IPS-20b (cell line): ENCODE measurements at regions not wholly inside any gene's neighbourhood (a gene's known extent, or its start where the extent isn't known, plus 50 kb on each side); places are given as distances from the start of the nearest gene placed in this dataset.
"Not testable (repeated sequence)": the region's sequence is repeated elsewhere in the genome, so short reads cannot be mapped to it uniquely, and the experiment has no call there.

Experiments
- H3K27ac ChIP-seq: one replicate; pipeline ENCODE4 v1.5.1; 2013; ENCODE audit warnings: low read length
- H3K27me3 ChIP-seq: 2 replicates; pipeline ENCODE4 v1.6.1; 2013; ENCODE audit warnings: mild to moderate bottlenecking, low read length, inconsistent platforms; ENCODE audit not compliant: insufficient read depth
- H3K36me3 ChIP-seq: 2 replicates; pipeline ENCODE4 v1.6.1; 2013; ENCODE audit warnings: low read depth, mild to moderate bottlenecking, inconsistent platforms, low read length, moderate library complexity; ENCODE audit not compliant: insufficient read depth
- H3K4me1 ChIP-seq: 2 replicates; pipeline ENCODE4 v1.6.1; 2013; ENCODE audit warnings: mild to moderate bottlenecking, control low read depth, inconsistent platforms, low read length, moderate library complexity; ENCODE audit not compliant: insufficient read depth
- H3K4me3 ChIP-seq: 2 replicates; pipeline ENCODE4 v1.5.1; 2013; ENCODE audit warnings: mild to moderate bottlenecking, low read length, inconsistent platforms
- H3K9ac ChIP-seq: 2 replicates; pipeline ENCODE4 v1.6.1; 2013; ENCODE audit warnings: low read depth, mild to moderate bottlenecking, inconsistent platforms, low read length, moderate library complexity
- H3K9me3 ChIP-seq: 2 replicates; pipeline ENCODE4 v1.6.1; 2013; ENCODE audit warnings: mild to moderate bottlenecking, low read depth, low read length, inconsistent platforms; ENCODE audit not compliant: insufficient read depth

DNA sequence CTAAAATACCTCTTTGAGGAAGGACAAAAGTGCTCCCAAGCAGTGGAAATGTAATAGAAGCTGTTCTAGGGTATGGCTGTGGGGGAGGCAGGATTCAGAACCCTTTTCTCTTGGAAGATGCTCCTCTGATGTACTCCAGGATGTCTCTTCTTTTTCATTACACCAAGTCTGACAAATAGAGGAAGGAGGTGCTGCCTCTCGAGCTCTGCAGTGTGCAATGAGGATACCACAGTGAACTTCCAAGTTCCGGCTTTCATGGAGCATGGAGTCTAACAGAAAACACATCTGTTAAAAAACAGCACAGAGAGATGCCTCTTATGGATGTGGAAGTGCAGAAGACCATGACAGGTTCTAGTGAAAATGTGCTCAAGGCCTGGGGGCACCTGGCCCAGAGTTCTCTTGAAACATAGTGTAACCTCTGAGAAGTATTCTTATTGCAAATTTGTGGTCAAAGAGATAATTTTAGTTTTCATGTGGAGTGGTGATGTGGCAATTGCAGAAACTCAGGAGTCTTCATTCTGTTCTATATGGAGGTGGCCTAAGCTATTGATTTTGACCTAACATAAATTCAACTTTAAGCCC lies 362.0 kb upstream of the CITED2 start:
- H3K4me3 ChIP-seq, result no peak overlapping the region
- no peaks in the 10 kb centered on the region for H3K27me3 ChIP-seq
- no peak overlapping the region for H3K27ac ChIP-seq
- no peaks in the 10 kb centered on the region for H3K4me1 ChIP-seq
- H3K9ac ChIP-seq, result no peak overlapping the region
- no peaks in the 10 kb centered on the region for H3K9me3 ChIP-seq
- no peaks in the 10 kb centered on the region for H3K36me3 ChIP-seq

DNA sequence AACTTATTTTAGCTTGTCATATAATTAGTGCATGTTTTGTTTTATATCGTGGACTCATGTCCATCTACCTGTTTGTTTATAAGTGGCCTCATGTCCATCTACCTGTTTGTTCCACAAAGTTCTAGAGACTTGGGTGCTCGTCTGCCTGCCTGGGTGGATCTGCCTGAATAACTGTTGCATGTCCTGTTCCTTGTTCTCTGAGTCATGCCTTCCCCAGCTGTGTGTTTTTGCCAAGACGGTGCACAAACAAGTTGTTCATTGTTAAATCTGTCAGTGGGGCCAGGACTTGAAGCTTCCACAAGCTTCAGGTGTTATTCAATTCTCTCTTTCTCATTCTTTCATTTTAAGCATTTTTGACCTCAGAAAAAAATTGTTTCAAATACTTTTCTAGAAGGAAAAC lies 358.0 kb upstream of the CITED2 start:
- Histone ChIP-seq H3K36me3 (no peaks in the 10 kb centered on the region), H3K27me3 (no peaks in the 10 kb centered on the region), H3K4me3 (no peak overlapping the region), H3K9ac (no peak overlapping the region), H3K27ac (no peak overlapping the region), H3K4me1 (no peaks in the 10 kb centered on the region), H3K9me3 (no peaks in the 10 kb centered on the region)

DNA sequence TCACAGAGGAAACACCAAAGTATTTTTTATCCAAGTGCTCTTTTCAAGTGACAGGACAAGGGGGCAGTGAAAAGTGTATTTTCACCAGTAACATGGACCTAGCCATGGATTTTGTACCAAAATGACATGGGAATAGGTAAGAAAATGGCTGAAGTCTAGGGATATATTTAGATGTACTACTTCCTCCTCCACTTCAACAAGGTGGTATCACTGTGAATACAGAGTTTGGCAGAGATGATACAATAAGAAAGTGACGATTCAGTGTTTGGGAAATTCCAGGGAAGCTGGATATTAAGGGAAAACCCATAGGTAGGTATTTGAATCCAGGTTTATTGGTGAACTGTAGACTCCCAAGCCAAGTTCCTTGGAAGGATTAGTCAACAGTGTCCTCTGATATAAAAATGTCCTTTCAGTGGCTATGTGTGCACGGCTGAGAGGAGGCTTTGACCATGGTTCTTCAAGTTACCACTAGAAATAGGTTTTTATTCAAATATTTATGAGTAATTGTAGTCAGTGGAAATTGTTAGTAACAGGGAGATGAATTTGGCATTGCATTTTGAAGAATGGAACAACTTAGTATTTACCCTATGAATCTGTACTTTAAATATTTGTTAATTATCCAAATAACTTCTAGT lies 356.0 kb upstream of the CITED2 start:
- H3K27me3 ChIP-seq, result no peaks in the 10 kb centered on the region
- no peaks in the 10 kb centered on the region for H3K9me3 ChIP-seq
- no peak overlapping the region for H3K27ac ChIP-seq
- H3K36me3 ChIP-seq, result no peaks in the 10 kb centered on the region
- H3K4me1 ChIP-seq, result no peaks in the 10 kb centered on the region
- H3K9ac ChIP-seq, result no peak overlapping the region
- H3K4me3 ChIP-seq, result no peak overlapping the region

DNA sequence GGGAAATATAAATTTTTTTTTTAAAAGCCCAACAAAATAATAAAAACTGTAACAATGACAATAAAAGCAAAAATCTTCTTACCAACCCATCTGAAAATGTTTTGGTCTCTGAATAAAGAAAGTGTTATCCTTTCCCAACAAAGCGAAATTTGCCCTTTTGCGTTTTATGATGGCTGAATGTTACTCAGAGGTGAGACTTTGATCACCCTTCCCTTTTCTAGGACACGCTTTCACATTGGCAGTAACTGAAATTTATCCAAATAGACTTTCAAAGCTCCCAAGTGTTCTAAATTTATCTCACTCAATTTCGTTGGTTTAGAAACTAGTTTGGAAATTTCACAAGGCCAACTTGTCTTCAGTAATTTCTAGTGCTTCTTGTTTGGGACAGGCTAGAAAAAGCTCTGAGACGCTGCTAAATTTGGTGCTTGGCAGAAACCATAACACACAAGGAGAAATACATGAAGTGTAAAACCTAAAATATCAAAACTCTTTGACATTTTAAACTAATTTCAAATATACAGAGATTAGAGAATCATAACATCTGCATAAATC lies 354.5 kb upstream of the CITED2 start:
- H3K9ac ChIP-seq, result no peak overlapping the region
- no peak overlapping the region for H3K27ac ChIP-seq
- no peaks in the 10 kb centered on the region for H3K4me1 ChIP-seq
- no peak overlapping the region for H3K4me3 ChIP-seq
- no peaks in the 10 kb centered on the region for H3K9me3 ChIP-seq
- no peaks in the 10 kb centered on the region for H3K36me3 ChIP-seq
- H3K27me3 ChIP-seq, result no peaks in the 10 kb centered on the region

DNA sequence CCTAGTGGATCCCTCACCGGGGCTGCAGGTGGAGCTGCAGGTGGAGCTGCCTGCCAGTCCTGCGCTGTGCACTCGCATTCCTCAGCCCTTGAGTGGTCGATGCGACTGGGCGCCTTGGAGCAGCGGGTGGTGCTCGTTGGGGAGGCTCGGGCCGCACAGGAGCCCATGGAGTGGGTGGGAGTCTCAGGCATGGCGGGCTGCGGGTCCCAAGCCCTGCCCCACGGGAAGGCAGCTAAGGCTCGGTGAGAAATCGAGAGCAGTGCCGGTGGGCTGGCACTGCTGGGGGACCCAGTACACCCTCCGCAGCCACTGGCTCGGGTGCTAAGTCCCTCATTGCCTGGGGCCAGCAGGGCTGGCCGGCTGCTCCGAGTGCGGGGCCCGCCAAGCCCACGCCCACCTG lies 351.8 kb upstream of the CITED2 start:
- H3K4me1 ChIP-seq, H3K36me3 ChIP-seq, H3K27ac ChIP-seq, H3K27me3 ChIP-seq, H3K9ac ChIP-seq, H3K9me3 ChIP-seq, H3K4me3 ChIP-seq: not testable (repeated sequence)

DNA sequence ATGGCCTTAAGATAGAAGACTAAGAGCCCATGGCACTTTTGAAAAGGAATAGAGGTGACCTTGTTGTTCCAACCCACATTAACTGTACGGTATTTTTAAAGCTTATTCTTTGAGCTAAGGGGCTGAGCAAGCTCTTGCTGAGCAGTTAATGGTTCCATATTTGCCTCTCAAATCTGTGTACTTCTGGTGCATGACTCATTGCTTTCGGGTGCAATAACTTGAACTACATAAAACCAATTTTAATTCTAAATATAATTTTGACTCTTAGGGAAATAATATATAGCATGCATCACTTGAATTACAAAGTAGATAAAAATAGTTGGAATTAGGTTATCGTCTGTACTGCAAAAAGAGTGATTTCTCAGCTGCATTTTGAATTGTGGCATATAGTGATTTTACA lies 348.1 kb upstream of the CITED2 start:
- H3K4me1 ChIP-seq, result peaks cover 10% of the 10 kb centered on the region; the same call in 1 of the 2 replicates
- H3K36me3 ChIP-seq, result no peaks in the 10 kb centered on the region
- H3K27ac ChIP-seq, result no peak overlapping the region
- no peaks in the 10 kb centered on the region for H3K9me3 ChIP-seq
- H3K27me3 ChIP-seq, result no peaks in the 10 kb centered on the region
- no peak overlapping the region for H3K9ac ChIP-seq
- H3K4me3 ChIP-seq, result no peak overlapping the region

DNA sequence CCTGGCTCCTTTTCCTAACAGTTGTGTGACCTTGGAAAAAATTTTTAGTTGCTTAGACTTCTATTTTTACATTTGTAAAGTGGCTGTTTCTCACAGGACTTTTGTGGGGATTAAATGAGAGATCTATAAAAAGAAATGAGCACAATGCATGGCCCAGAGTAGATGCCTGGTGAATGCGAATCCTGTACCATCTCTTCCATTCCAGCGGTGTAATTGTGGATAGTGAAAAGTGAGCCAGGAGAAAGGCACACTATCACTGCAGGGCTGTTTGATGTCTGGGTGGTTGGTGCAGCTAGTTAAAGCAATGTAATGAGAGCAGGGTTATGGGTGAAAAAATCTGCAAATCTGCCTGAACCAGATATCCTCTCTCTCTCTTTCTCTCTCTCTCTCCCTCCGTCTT lies 347.5 kb upstream of the CITED2 start:
- Histone ChIP-seq H3K9ac (no peak overlapping the region), H3K27ac (no peak overlapping the region)

DNA sequence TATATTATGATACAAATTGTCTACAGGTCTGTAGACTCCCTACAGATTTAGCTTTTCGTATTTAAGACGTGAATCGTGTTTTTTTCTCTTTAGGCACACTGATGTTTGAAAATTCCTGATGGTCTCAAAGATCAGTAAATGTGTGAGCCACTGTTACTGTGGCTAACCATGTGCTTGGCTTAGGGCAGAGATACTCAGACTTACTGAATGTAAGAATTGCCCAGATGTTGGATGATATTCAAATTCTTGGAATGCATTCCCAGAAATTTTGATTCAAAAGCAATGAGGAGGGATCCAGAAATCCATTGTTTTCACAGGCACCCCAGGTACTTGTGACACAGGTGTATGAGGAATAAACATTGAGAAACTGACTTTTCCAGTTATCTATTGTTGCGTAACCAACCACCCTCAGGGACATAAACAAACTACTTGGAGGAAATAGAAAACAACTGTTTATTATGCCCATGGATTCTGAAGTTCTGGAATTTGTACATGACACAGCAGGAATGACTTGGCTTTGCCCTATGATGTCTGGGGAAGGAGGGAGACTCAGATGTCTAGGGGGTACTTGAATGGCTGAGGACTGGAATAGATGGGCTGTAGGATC lies 339.6 kb upstream of the CITED2 start:
- Histone ChIP-seq H3K27ac (no peak overlapping the region), H3K27me3 (no peaks in the 10 kb centered on the region), H3K36me3 (no peaks in the 10 kb centered on the region), H3K4me3 (no peak overlapping the region), H3K9me3 (no peaks in the 10 kb centered on the region), H3K9ac (no peak overlapping the region), H3K4me1 (0 out of 2 replicates have a peak, but pooled peaks cover 5% of the 10 kb centered on the region)

More for the DNA sequence above, 347.5 kb upstream of the CITED2 start:
- Histone ChIP-seq H3K9me3 (no peaks in the 10 kb centered on the region), H3K27me3 (no peaks in the 10 kb centered on the region), H3K4me3 (no peak overlapping the region), H3K36me3 (no peaks in the 10 kb centered on the region), H3K4me1 (peaks cover 10% of the 10 kb centered on the region; the same call in 1 of the 2 replicates)

DNA sequence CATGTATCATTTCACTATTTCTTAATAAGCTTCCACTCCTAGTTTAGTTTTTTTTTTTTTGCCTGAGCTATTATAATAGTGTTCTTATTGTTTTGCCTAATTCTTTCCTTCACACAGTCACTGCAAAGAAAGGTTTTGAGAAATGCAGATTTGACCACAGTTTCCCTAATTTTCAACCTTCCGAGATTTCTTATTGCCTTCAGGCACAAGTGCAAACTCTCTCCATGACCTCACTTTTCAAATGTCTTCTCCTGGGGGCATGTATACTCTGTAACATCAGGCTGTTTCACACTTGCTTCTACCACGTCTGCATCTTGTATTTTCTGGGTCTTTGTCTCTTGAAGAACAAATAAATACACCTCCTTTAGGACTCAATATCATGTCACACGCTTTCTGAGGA lies 339.0 kb upstream of the CITED2 start:
- no peaks in the 10 kb centered on the region for H3K27me3 ChIP-seq
- no peaks in the 10 kb centered on the region for H3K36me3 ChIP-seq
- H3K27ac ChIP-seq, result no peak overlapping the region
- no peaks in the 10 kb centered on the region for H3K9me3 ChIP-seq
- H3K4me1 ChIP-seq, result 0 out of 2 replicates have a peak, but pooled peaks cover 5% of the 10 kb centered on the region
- H3K4me3 ChIP-seq, result no peak overlapping the region
- H3K9ac ChIP-seq, result no peak overlapping the region

DNA sequence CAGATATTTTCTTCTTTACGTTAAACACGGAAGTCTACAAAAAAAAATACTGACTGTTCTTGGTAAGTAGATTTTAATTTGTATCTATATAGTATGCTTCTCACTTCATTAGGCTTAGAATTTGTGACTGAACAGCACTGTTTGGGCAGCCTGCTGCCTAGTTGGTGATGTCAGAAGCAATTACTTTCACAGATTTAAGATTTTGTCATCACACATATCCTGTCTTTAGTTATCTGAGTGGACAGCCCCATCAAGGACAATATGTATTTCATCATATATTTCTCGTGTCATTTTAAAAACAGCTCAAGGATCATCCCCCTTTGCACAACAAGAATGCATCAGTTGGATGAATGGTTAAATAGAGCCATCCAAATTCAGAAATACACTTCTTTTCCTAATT lies 338.4 kb upstream of the CITED2 start:
- Histone ChIP-seq H3K4me1 (0 out of 2 replicates have a peak, but pooled peaks cover 5% of the 10 kb centered on the region), H3K27me3 (no peaks in the 10 kb centered on the region), H3K9me3 (no peaks in the 10 kb centered on the region), H3K36me3 (no peaks in the 10 kb centered on the region), H3K4me3 (no peak overlapping the region), H3K27ac (no peak overlapping the region), H3K9ac (no peak overlapping the region)

DNA sequence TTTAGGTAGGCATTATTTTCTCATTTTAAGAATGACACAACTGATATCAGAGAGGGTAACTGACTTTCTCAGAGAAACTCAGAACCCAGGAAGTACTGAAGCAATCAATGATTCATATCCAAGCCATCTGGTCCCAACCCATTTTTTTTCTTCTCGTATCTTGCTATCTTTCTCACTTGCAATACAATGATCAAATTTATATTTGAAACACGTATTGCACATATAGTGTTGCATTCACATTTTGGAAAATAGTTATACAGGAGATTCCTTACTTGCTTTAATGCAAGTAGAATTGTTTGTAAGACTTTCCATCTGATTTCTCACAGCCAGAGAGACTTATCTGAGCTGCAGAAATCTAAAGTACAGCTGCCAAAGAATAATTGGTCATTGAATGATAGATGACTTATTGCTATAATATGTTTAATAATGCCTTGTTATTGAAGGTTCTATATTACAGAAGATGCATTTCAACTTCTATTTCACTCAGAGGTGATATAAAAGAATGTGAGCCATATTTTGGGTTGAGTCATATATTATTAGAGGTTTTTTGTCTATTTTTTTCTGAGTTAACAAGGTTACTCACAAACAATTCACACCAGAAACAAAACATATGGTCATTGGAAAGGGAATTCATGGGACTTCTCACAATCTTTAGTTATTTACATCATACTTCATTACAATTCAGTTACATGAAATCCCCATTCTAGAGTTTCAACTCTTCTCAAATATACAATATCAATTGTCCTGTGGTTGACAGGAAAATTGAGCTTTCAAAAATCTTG lies 337.5 kb upstream of the CITED2 start:
- Histone ChIP-seq H3K4me3 (no peak overlapping the region), H3K4me1 (0 out of 2 replicates have a peak, but pooled peaks cover 5% of the 10 kb centered on the region), H3K36me3 (no peaks in the 10 kb centered on the region), H3K9me3 (no peaks in the 10 kb centered on the region), H3K27me3 (no peaks in the 10 kb centered on the region), H3K9ac (no peak overlapping the region), H3K27ac (no peak overlapping the region)
